ENCODE measurements at regions not wholly inside any gene's neighbourhood (a gene's known extent, or its start where the extent isn't known, plus 50 kb on each side); places are given as distances from the start of the nearest gene placed in this dataset.

- no peaks in the 10 kb centered on the region for H3K27me3 ChIP-seq (replicated peaks)
- no peak for TF ChIP-seq CTCF (IDR thresholded peaks at IDR 0.05; ENCODE audit: low read depth, low read length, missing control alignments)
- no peaks in the 10 kb centered on the region for H3K36me3 ChIP-seq (replicated peaks)
- DNase-seq, result no peak
- in situ Hi-C loops (cut with HindIII; ENCODE audit: low pct_ligation_motif_present, low sequenced_read_pairs), result no loop called here
- H3K27ac ChIP-seq, result no peak overlapping the region
- H3K4me3 ChIP-seq (ENCODE audit: low read depth, low read length), result no peak overlapping the region
Measured at GRCh38 chr2:107025291-107025857, 139.4 kb upstream of the ST6GAL2 start.

- no peaks in the 10 kb centered on the region for H3K36me3 ChIP-seq (replicated peaks)
- peak; percentile 69 for DNase-seq
- H3K27me3 ChIP-seq (replicated peaks), result no peaks in the 10 kb centered on the region
- TF ChIP-seq CTCF (IDR thresholded peaks at IDR 0.05; ENCODE audit: low read depth, low read length, missing control alignments), result no peak
- no peak overlapping the region for H3K4me3 ChIP-seq (ENCODE audit: low read depth, low read length)
- in situ Hi-C loops (cut with HindIII; ENCODE audit: low pct_ligation_motif_present, low sequenced_read_pairs), result no loop called here
- H3K27ac ChIP-seq, result no peak overlapping the region
Measured at GRCh38 chr2:107025869-107026380, 140.0 kb upstream of the ST6GAL2 start.

GRCh38 chr2:107027205-107027604, 141.2 kb upstream of the ST6GAL2 start:
- in situ Hi-C loops (cut with HindIII; ENCODE audit: low pct_ligation_motif_present, low sequenced_read_pairs), result no loop called here
- H3K27ac ChIP-seq, result no peak overlapping the region
- no peak for DNase-seq
- H3K4me3 ChIP-seq (ENCODE audit: low read depth, low read length), result no peak overlapping the region
- TF ChIP-seq CTCF (IDR thresholded peaks at IDR 0.05; ENCODE audit: low read depth, low read length, missing control alignments), result no peak
- H3K27me3 ChIP-seq (replicated peaks), result no peaks in the 10 kb centered on the region
- no peaks in the 10 kb centered on the region for H3K36me3 ChIP-seq (replicated peaks)

- H3K27me3 ChIP-seq (replicated peaks), result no peaks in the 10 kb centered on the region
- H3K4me3 ChIP-seq (ENCODE audit: low read depth, low read length), result no peak overlapping the region
- in situ Hi-C loops (cut with HindIII; ENCODE audit: low pct_ligation_motif_present, low sequenced_read_pairs), result no loop called here
- no peak overlapping the region for H3K27ac ChIP-seq
- no peaks in the 10 kb centered on the region for H3K36me3 ChIP-seq (replicated peaks)
- no peak for DNase-seq
- no peak for TF ChIP-seq CTCF (IDR thresholded peaks at IDR 0.05; ENCODE audit: low read depth, low read length, missing control alignments)
Measured at GRCh38 chr2:107027810-107028209, 141.8 kb upstream of the ST6GAL2 start.

- H3K27me3 ChIP-seq (replicated peaks), result no peaks in the 10 kb centered on the region
- no peak overlapping the region for H3K4me3 ChIP-seq (ENCODE audit: low read depth, low read length)
- no peak overlapping the region for H3K27ac ChIP-seq
- no peak for DNase-seq
- in situ Hi-C loops (cut with HindIII; ENCODE audit: low pct_ligation_motif_present, low sequenced_read_pairs), result no loop called here
- TF ChIP-seq CTCF (IDR thresholded peaks at IDR 0.05; ENCODE audit: low read depth, low read length, missing control alignments), result no peak
- no peaks in the 10 kb centered on the region for H3K36me3 ChIP-seq (replicated peaks)
Measured at GRCh38 chr2:107028661-107029060, 142.7 kb upstream of the ST6GAL2 start.

GRCh38 chr2:107036293-107036692, 150.3 kb upstream of the ST6GAL2 start:
- Histone ChIP-seq H3K27me3 (replicated peaks) (no peaks in the 10 kb centered on the region), H3K27ac (no peak overlapping the region), H3K36me3 (replicated peaks) (no peaks in the 10 kb centered on the region), H3K4me3 (ENCODE audit: low read depth, low read length) (no peak overlapping the region)
- in situ Hi-C loops (cut with HindIII; ENCODE audit: low pct_ligation_motif_present, low sequenced_read_pairs), result no loop called here
- no peak for TF ChIP-seq CTCF (IDR thresholded peaks at IDR 0.05; ENCODE audit: low read depth, low read length, missing control alignments)
- no peak for DNase-seq

Measured in brain microvascular endothelial cell (primary cell).